ENCODE measurements at regions not wholly inside any gene's neighbourhood (a gene's known extent, or its start where the extent isn't known, plus 50 kb on each side); places are given as distances from the start of the nearest gene placed in this dataset.

GRCh38 chr9:17955409-17955808, 376.5 kb downstream of the SH3GL2 start:
- TF ChIP-seq POLR2A (IDR thresholded peaks at IDR 0.05) (no peak), CTCF (IDR thresholded peaks at IDR 0.05) (no peak)
